GM12872 (cell line): ENCODE measurements at regions not wholly inside any gene's neighbourhood (a gene's known extent, or its start where the extent isn't known, plus 50 kb on each side); places are given as distances from the start of the nearest gene placed in this dataset.
A peak's percentile ranks its signal among the peaks of the same experiment; 100 is the strongest.

ENCODE experiments used
- CTCF ChIP-seq: IDR thresholded peaks from 3 replicates; pipeline ENCODE4 v1.5.1; 2011; ENCODE audit warnings: low read depth, mild to moderate bottlenecking, low read length, moderate library complexity; ENCODE audit not compliant: insufficient read depth

- no peak for TF ChIP-seq CTCF
Measured at GRCh38 chr3:59327376-59327808, 277.6 kb upstream of the CFAP20DC start.

GRCh38 chr3:59326246-59327024 is 276.6 kb upstream of the CFAP20DC start:
- peak; percentile 58 for TF ChIP-seq CTCF

GRCh38 chr3:59321881-59322540 is 272.2 kb upstream of the CFAP20DC start:
- no peak for TF ChIP-seq CTCF

- no peak for TF ChIP-seq CTCF
Measured at GRCh38 chr3:59320080-59320479, 270.3 kb upstream of the CFAP20DC start.

- TF ChIP-seq CTCF: no peak
Measured at GRCh38 chr3:59319442-59319841, 269.6 kb upstream of the CFAP20DC start.

GRCh38 chr3:59318881-59319280 is 269.1 kb upstream of the CFAP20DC start:
- TF ChIP-seq CTCF: no peak

GRCh38 chr3:59317386-59317785 is 267.6 kb upstream of the CFAP20DC start:
- no peak for TF ChIP-seq CTCF
